Ishikawa (cell line): ENCODE measurements at regions not wholly inside any gene's neighbourhood (a gene's known extent, or its start where the extent isn't known, plus 50 kb on each side); places are given as distances from the start of the nearest gene placed in this dataset.

Experiments used
- CEBPB ChIP-seq: IDR thresholded peaks from 2 replicates; pipeline ENCODE4 v1.6.1; 2012
- CREB1 ChIP-seq: IDR thresholded peaks from 2 replicates; pipeline ENCODE4 v1.6.1; 2012; ENCODE audit warnings: low read depth
- EGR1 ChIP-seq: IDR thresholded peaks from 2 replicates; pipeline ENCODE4 v1.6.1; 2012
- EP300 ChIP-seq: IDR thresholded peaks from 2 replicates; pipeline ENCODE4 v1.6.1; 2012; ENCODE audit warnings: borderline replicate concordance
- FOXM1 ChIP-seq: IDR thresholded peaks from 2 replicates; pipeline ENCODE4 v1.6.1; 2012; ENCODE audit warnings: low read depth, borderline replicate concordance
- NFIC ChIP-seq: IDR thresholded peaks from 2 replicates; pipeline ENCODE4 v1.6.1; 2012
- RAD21 ChIP-seq: IDR thresholded peaks from 2 replicates; pipeline ENCODE4 v1.6.1; 2012; ENCODE audit warnings: low read depth
- TAF1 ChIP-seq: IDR thresholded peaks from 2 replicates; pipeline ENCODE4 v1.6.1; 2012; ENCODE audit warnings: low read depth, mild to moderate bottlenecking
- TCF12 ChIP-seq: IDR thresholded peaks from 2 replicates; pipeline ENCODE4 v1.6.1; 2012; ENCODE audit warnings: low read depth
- TEAD4 ChIP-seq: IDR thresholded peaks from 2 replicates; pipeline ENCODE4 v1.6.1; 2012
- YY1 ChIP-seq: IDR thresholded peaks from 2 replicates; pipeline ENCODE4 v1.6.1; 2012; ENCODE audit warnings: low read depth
- ZBTB7A ChIP-seq: IDR thresholded peaks from 2 replicates; pipeline ENCODE4 v1.6.1; 2012; ENCODE audit warnings: low read depth
- TF ChIP-seq, protein P1 (sequence below): IDR thresholded peaks from 2 replicates; pipeline ENCODE4 v1.6.1; 2012
- TF ChIP-seq, protein P2 (sequence below): IDR thresholded peaks from 2 replicates; pipeline ENCODE4 v1.6.1; 2012
- TF ChIP-seq, protein P3 (sequence below): IDR thresholded peaks from 2 replicates; pipeline ENCODE4 v1.6.1; 2012; ENCODE audit warnings: low read depth, mild to moderate bottlenecking

DNA sequence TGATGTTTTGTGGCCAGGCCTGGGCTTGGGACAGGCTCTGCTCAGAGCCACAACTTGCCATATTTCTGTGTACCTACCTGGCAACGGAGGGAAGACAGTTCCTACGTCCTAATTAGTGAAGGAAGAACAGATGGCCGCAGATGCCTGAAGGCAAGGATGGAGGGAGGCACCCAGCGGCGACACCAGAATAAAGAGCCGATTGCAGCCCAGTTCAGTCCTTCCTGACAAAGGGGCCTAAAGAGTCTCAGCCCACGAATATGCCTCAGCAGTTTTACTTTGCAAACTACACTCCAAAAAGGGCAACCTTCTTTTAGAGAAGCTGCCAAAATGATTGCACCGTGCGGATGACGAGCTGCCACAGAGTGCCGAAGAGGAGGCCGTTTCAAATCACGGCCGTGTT, 585.8 kb downstream of the GLRX3 start:
- no peak for TF ChIP-seq TAF1
- TF ChIP-seq CEBPB: no peak
- TF ChIP-seq CREB1: no peak
- TF ChIP-seq NFIC: no peak
- no peak for TF ChIP-seq ZBTB7A
- no peak for TF ChIP-seq EGR1
- TF ChIP-seq EP300: no peak
- TF ChIP-seq, protein P1, sequence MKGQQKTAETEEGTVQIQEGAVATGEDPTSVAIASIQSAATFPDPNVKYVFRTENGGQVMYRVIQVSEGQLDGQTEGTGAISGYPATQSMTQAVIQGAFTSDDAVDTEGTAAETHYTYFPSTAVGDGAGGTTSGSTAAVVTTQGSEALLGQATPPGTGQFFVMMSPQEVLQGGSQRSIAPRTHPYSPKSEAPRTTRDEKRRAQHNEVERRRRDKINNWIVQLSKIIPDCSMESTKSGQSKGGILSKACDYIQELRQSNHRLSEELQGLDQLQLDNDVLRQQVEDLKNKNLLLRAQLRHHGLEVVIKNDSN: no peak
- no peak for TF ChIP-seq TEAD4
- TF ChIP-seq, protein P2, sequence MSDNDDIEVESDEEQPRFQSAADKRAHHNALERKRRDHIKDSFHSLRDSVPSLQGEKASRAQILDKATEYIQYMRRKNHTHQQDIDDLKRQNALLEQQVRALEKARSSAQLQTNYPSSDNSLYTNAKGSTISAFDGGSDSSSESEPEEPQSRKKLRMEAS: no peak
- TF ChIP-seq RAD21: no peak
- TF ChIP-seq FOXM1: no peak
- TF ChIP-seq YY1: no peak

DNA sequence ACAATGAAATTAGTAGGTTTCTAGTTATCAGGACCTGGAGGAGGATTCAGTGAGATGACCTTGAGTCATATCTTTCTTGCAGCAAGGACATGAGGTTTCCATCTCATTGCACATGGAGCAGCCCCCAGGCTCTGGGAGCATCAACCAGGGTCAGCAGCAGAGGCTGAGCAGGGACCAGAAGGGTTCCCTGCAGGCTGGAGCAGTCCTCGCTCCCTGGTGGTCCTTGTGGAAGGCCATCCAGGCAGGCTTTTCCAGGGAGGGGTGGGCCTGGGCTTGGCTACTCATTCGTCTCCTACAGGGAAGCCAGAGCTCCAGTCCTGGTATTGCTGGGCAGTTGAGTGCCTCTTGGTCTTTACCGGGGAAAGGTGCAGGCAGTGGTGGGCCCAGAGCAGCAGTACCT, 587.5 kb downstream of the GLRX3 start:
- TF ChIP-seq TCF12 (no peak), TEAD4 (no peak), ZBTB7A (no peak), FOXM1 (no peak), CREB1 (no peak), YY1 (no peak), EGR1 (no peak), CEBPB (no peak), EP300 (no peak), NFIC (no peak), TAF1 (no peak), RAD21 (no peak)
- TF ChIP-seq, protein P2: no peak
- TF ChIP-seq, protein P3, sequence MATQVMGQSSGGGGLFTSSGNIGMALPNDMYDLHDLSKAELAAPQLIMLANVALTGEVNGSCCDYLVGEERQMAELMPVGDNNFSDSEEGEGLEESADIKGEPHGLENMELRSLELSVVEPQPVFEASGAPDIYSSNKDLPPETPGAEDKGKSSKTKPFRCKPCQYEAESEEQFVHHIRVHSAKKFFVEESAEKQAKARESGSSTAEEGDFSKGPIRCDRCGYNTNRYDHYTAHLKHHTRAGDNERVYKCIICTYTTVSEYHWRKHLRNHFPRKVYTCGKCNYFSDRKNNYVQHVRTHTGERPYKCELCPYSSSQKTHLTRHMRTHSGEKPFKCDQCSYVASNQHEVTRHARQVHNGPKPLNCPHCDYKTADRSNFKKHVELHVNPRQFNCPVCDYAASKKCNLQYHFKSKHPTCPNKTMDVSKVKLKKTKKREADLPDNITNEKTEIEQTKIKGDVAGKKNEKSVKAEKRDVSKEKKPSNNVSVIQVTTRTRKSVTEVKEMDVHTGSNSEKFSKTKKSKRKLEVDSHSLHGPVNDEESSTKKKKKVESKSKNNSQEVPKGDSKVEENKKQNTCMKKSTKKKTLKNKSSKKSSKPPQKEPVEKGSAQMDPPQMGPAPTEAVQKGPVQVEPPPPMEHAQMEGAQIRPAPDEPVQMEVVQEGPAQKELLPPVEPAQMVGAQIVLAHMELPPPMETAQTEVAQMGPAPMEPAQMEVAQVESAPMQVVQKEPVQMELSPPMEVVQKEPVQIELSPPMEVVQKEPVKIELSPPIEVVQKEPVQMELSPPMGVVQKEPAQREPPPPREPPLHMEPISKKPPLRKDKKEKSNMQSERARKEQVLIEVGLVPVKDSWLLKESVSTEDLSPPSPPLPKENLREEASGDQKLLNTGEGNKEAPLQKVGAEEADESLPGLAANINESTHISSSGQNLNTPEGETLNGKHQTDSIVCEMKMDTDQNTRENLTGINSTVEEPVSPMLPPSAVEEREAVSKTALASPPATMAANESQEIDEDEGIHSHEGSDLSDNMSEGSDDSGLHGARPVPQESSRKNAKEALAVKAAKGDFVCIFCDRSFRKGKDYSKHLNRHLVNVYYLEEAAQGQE: no peak
- TF ChIP-seq, protein P1: no peak

DNA sequence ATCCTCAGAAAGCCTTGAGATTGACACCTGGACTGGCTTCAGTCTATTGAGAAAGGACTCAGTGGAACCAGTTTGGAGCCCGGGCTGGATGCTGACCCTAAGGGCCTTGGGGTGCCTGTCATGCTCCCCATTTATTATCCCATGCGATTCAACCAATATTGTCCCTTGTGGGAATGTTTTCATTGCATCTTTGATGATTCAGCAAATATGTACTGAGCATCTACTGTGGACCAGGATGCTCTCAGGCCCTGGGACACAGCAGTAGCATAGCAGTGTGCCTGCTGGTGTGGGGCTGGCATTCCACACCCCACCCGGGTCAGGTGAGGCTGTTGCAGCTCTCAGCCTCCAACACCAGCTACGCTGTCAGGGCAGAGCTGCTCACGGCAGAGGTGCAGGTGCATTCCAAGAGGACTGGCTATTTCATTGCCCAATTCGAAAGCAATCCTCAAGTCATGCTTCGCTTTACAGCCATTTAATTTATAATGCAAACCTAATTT, 586.0 kb downstream of the TCERG1L start:
- no peak for TF ChIP-seq NFIC
- TF ChIP-seq FOXM1: no peak
- no peak for TF ChIP-seq TAF1
- no peak for TF ChIP-seq ZBTB7A
- no peak for TF ChIP-seq CEBPB
- TF ChIP-seq RAD21: no peak
- TF ChIP-seq YY1: no peak
- no peak for TF ChIP-seq TCF12
- TF ChIP-seq, protein P3: no peak
- no peak for TF ChIP-seq CREB1
- TF ChIP-seq TEAD4: no peak
- TF ChIP-seq, protein P1: no peak
- TF ChIP-seq EGR1: no peak
- no peak for TF ChIP-seq EP300

DNA sequence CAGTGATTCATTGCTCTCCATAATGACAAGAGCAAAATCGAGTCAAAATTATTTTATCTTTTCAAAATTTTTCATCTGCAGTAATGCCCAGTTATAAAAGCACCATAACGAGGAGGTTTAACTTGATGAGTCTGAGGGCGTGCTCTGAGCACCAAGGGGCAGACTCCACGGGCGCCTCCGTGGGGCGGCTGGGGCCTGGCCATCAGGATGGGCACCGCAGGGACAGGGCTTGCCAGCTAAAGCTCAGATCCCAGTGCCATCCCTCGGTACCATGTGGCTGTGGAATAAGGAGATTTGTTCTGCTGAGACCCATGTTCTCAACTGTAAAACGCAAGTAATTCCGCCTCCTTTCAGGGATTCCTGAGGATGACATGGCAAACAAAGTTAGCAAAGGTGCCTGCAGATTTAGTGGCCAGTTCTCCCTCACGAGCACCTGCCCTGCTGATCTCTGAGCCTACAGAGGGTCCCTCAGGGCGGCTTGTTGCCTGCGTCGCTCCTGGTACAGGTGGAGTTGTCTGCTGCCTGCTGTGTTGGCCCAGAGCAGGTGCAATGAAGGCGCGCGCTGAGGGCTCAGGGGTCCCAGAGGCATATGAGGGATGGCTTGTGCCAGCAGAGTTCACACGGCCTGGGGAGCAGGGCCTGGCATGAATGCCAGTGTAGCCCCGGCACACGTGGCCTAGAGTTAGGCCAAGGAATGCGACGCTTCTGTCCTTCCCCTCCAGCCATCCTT, 584.4 kb downstream of the TCERG1L start:
- TF ChIP-seq, protein P1: no peak
- TF ChIP-seq ZBTB7A (no peak), TAF1 (no peak), EGR1 (no peak), FOXM1 (no peak), YY1 (no peak), CEBPB (no peak), EP300 (no peak)
- TF ChIP-seq, protein P2: no peak
